Ishikawa (cell line): ENCODE measurements at regions not wholly inside any gene's neighbourhood (a gene's known extent, or its start where the extent isn't known, plus 50 kb on each side); places are given as distances from the start of the nearest gene placed in this dataset.

Experiments used
- CEBPB ChIP-seq: IDR thresholded peaks from 2 replicates; pipeline ENCODE4 v1.6.1; 2012
- CREB1 ChIP-seq: IDR thresholded peaks from 2 replicates; pipeline ENCODE4 v1.6.1; 2012; ENCODE audit warnings: low read depth
- EGR1 ChIP-seq: IDR thresholded peaks from 2 replicates; pipeline ENCODE4 v1.6.1; 2012
- EP300 ChIP-seq: IDR thresholded peaks from 2 replicates; pipeline ENCODE4 v1.6.1; 2012; ENCODE audit warnings: borderline replicate concordance
- FOXM1 ChIP-seq: IDR thresholded peaks from 2 replicates; pipeline ENCODE4 v1.6.1; 2012; ENCODE audit warnings: low read depth, borderline replicate concordance
- NFIC ChIP-seq: IDR thresholded peaks from 2 replicates; pipeline ENCODE4 v1.6.1; 2012
- RAD21 ChIP-seq: IDR thresholded peaks from 2 replicates; pipeline ENCODE4 v1.6.1; 2012; ENCODE audit warnings: low read depth
- TAF1 ChIP-seq: IDR thresholded peaks from 2 replicates; pipeline ENCODE4 v1.6.1; 2012; ENCODE audit warnings: low read depth, mild to moderate bottlenecking
- TEAD4 ChIP-seq: IDR thresholded peaks from 2 replicates; pipeline ENCODE4 v1.6.1; 2012
- YY1 ChIP-seq: IDR thresholded peaks from 2 replicates; pipeline ENCODE4 v1.6.1; 2012; ENCODE audit warnings: low read depth
- ZBTB7A ChIP-seq: IDR thresholded peaks from 2 replicates; pipeline ENCODE4 v1.6.1; 2012; ENCODE audit warnings: low read depth
- TF ChIP-seq, protein P1 (sequence below): IDR thresholded peaks from 2 replicates; pipeline ENCODE4 v1.6.1; 2012; ENCODE audit warnings: low read depth, mild to moderate bottlenecking
- TF ChIP-seq, protein P2 (sequence below): IDR thresholded peaks from 2 replicates; pipeline ENCODE4 v1.6.1; 2012

DNA sequence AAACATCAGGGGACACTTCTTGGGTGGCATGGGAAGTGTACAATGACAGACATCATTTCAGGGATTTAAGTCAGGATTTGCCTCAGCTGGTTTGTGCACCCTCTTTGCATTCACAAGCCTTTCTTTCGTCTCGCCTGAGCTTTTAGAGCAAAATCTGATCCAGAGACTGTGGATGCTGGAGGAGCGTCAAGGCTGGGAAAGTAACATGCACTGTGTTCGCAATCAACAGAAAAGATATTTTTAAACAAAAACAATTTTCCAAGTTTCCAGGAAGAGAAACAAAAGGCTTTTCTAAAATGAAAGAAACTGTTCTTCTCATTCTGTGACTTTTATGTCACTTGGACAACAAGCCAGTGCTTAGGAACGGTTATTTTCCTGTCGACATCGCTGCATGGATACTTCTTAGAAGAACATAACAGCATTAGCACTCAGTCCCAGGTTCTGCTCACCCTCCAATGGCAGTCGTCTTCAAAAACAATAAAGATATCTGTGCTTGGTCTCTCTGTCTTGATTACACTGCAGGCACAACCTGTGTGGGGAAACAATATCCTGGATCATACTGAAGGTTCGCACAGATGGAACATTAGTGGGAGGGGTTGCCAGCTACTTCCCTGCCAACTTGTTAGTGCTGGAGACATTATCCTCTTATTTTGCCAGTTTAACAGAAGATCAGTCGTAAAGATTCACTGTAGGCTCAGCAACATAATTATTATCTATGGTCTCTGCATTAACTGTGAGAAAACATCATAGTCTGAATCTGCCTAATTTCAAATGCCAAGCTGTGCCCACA, 403.3 kb upstream of the ATP2B1 start:
- TF ChIP-seq YY1 (no peak), TEAD4 (no peak), ZBTB7A (no peak), RAD21 (no peak), NFIC (no peak), TAF1 (no peak), EP300 (no peak), CREB1 (no peak), CEBPB (no peak), FOXM1 (no peak), EGR1 (no peak)
- TF ChIP-seq, protein P1, sequence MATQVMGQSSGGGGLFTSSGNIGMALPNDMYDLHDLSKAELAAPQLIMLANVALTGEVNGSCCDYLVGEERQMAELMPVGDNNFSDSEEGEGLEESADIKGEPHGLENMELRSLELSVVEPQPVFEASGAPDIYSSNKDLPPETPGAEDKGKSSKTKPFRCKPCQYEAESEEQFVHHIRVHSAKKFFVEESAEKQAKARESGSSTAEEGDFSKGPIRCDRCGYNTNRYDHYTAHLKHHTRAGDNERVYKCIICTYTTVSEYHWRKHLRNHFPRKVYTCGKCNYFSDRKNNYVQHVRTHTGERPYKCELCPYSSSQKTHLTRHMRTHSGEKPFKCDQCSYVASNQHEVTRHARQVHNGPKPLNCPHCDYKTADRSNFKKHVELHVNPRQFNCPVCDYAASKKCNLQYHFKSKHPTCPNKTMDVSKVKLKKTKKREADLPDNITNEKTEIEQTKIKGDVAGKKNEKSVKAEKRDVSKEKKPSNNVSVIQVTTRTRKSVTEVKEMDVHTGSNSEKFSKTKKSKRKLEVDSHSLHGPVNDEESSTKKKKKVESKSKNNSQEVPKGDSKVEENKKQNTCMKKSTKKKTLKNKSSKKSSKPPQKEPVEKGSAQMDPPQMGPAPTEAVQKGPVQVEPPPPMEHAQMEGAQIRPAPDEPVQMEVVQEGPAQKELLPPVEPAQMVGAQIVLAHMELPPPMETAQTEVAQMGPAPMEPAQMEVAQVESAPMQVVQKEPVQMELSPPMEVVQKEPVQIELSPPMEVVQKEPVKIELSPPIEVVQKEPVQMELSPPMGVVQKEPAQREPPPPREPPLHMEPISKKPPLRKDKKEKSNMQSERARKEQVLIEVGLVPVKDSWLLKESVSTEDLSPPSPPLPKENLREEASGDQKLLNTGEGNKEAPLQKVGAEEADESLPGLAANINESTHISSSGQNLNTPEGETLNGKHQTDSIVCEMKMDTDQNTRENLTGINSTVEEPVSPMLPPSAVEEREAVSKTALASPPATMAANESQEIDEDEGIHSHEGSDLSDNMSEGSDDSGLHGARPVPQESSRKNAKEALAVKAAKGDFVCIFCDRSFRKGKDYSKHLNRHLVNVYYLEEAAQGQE, result no peak
- TF ChIP-seq, protein P2, sequence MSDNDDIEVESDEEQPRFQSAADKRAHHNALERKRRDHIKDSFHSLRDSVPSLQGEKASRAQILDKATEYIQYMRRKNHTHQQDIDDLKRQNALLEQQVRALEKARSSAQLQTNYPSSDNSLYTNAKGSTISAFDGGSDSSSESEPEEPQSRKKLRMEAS, result no peak
